Stimulated activated CD8-positive, alpha-beta memory T cell treated with anti-CD3 and anti-CD28 coated beads, Interleukin-2, amount 100 ng/mL, for 48 hours (primary cell): ENCODE measurements at regions not wholly inside any gene's neighbourhood (a gene's known extent, or its start where the extent isn't known, plus 50 kb on each side); places are given as distances from the start of the nearest gene placed in this dataset.

Source experiments
- DNase-seq, 2 donors: peaks; one replicate each; pipeline ENCODE4 v3.0.0-alpha.2; 2020; ENCODE audit warnings: low read depth in 2 of 2

DNA sequence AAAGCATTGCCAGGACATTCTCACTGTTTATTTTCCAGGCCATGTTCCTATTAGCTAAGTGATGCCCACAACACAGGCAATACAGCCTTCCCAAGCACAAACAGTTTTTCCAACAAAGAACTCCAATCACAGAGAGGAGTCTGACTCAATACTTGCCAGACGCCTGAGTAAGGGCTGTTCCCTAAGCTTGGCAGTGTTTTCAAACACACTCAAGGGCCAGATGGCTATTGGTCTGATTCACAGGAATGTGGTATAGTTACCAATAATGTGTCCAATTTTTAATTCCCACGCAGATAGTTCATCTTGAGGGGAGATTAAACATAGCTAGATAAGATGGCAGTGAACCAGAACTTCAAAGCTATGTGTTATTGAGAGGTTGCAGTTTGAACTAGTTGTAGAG, 381.0 kb downstream of the SNAPC1 start:
- no peak for DNase-seq

DNA sequence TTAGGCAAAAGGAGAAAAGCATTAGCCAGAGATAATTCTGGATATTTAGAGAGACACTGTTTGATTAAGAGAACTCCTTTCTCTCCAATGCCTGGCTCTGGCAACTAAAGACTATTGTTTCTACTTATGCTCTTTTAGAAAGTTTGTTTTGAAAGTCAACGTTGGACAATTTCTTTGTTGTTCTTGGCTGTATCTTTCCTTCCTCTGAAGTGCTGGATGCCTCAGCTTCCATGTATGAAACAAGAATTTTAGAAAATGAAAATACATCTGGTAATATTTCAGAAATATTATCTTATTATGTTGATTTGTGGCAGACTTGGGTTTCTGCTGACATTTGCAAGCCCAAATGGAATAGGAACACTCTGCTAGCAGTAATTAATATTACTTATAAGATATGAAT, 382.6 kb downstream of the SNAPC1 start:
- no peak for DNase-seq

DNA sequence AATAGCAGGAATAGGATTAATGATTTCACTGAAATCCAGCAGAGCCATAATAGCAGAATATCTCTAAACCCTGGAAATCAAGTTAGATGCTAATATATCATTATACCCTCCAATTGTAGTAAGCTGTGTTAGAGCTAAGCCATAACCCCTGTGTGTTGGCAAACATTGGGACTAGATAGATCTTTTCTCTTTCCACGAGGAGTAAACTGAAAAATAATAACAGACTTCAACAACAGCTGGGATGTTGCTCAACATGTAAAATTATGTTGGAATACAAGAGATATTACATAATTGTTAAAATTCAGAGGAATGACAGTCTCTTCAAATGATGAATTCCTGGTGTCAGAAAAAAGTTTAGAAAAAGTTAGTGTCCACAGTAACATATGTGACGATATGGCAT, 383.8 kb downstream of the SNAPC1 start:
- DNase-seq = no peak

DNA sequence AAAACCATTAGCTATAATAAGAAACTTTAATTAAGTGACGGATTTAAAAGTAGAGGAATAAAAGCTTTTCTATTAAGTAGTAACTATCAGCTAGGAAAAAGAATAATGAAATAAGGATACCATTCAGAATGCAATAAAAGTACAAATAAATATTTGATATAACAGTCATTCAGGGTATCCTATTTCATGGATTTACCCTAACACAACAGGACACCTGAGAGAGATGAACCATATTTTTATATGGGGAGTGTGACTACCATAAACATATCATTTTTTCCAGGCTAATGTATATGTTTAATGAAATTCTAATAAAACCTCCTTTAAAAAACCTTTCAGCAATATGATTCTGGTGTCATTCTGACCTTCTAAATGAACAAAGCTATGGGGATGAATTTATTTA, 393.8 kb downstream of the SNAPC1 start:
- no peak for DNase-seq

DNA sequence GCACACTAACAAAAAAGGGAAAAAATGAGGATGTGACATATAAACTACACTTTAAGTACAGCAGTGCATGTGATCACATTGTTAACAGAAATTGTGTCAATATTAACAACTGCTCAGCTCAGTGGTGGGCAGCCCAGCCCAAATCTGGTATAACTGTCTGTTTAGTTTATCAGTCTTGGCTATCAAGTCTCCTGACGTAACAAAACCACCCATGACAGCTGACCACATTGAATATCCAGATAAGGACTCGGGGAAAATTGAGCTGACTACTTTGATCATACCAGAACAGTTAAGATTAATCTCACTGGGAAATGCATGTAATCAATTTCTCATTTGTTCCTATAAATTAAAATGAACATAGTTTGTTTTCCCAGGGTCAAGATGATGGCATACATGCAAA, 396.6 kb downstream of the SNAPC1 start:
- no peak for DNase-seq

DNA sequence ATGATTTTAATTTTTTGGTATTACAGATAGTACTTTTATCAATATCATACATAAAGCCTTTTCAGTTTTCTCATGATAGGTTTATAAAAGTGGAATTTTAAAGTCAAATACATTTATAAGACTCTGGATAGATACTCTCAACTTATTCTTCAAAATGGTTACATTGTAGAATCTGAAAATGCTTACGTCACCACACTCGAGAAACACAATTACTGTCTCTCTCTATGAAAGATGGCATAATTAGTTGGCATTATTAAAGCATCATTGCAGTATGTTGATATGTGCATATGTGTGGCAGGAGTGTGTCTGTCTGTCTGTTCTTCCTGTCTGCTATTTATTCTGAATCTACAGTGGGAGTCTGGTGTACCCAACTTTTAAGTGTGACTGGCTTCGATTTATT, 397.1 kb downstream of the SNAPC1 start:
- DNase-seq = no peak

DNA sequence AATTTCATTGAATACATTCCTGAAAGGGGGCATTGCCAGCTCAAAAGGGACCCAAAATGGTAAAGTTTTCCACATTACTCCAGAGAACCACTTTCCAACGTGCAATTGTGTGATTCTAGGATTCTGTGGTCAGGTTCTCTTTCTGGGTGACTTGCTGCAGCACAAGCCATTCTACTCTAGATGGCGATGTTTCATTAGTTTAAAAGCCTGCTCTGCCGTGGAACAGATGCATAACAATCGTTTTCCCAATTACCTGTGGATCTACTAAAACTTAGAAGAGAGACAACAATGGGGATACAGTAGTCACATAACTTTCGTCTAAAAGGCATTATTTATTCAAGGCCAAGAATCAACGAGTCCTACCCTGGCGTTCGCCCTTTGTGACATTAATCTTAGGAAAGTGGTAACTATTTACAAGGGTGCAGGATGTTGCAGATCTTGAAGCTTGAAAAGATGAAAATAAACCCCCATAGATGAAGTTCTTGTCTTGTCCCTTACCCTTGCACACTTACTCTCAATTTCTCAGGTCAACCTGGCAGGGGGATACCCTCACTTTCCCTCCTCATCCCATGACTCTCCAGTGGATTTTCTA, 400.9 kb downstream of the SNAPC1 start:
- no peak for DNase-seq

DNA sequence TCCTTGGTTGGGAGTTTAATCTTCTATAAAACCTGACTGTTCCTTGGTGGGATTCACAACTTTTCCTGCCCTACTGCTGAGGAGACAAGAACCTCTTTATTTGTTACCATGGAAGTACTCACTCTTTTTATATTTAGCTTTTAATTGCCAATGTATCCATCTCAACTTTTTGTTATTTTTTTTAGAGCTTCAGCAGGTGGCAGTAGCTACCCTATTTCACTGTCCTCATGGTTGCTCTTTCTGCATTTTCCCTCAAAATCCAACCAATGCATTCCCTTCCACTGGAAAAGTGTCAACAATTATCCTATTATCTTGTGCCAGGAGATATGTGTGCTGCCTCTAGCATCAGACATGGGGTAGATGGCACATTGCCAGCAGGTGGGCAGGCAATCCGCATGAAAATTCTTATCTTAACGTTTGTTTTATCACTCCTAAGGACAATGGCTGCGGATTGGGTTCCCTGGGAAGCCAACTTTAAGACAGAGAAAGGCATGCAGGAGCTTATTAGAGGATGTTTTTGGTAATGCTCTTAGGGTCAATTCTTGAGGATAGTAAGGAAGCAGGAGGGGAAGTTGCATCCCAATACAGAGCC, 406.4 kb downstream of the SNAPC1 start:
- no peak for DNase-seq

DNA sequence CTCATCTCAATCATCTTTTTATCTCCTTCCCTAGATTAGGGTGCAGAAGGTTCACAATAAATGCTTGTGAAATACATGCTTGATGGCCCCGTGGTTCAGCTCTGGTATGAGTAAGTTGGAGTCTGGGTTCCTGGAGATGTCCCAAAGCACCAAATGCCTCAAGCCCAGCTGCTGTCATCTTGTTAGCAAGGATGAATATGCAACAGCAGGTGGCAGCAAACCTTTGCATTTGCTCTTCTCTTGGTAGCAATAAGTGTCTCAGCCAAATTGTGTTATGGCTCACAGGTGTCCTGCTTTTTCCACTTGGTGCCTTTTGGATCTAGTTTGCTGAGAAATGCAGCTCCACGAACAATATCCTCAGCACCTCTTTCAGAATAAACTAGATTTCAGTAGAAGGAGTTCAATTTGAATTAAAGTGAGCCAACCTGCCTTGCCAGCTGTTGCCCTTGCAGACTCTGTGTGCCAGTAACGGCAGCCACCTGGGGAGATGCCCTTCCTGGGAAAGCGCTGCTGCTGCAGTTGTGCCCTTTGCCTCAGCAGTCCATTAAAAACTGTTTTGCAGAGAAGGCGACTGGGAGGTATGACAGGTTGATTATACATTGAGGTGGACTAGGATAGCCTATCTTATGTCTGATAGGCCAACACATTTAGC, 417.3 kb downstream of the SNAPC1 start:
- no peak for DNase-seq

DNA sequence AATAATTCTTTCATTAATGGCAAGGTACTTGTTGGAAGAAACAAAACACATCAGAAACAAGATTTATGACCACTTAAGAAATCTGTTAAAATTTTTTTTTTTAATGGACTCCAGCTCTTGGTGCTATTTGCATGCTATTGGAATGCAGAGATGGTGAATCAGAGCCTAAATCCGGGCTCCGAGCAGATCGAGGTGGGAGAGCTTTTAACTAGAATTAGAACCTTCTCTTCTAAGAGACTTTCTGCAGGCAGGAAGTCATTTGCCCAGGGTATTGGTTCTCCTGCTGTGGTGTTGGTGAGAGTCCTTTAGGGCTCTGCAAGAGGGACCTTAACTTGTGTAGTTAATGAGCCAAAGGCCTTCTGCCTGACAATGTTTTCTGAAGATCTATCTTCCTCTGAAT, 419.4 kb downstream of the SNAPC1 start:
- no peak for DNase-seq

DNA sequence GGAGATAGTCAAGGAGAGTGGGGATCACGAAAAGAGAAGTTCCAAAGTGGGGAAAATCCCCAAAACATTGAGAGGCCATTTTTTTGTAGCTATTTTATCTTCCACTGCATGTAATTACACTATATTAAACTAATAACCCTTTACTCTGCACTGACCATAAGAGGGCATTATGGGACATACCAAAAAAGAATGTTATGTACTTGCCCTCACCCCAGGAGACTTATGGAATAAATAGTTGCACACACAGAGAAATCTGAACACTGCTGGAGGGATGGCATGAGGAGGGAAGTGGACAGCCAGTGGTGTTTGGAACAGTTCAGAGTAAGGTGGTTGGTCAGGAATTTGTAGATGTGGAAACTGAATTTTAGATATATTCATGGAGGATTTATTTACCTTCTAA, 422.9 kb downstream of the SNAPC1 start:
- DNase-seq = no peak

DNA sequence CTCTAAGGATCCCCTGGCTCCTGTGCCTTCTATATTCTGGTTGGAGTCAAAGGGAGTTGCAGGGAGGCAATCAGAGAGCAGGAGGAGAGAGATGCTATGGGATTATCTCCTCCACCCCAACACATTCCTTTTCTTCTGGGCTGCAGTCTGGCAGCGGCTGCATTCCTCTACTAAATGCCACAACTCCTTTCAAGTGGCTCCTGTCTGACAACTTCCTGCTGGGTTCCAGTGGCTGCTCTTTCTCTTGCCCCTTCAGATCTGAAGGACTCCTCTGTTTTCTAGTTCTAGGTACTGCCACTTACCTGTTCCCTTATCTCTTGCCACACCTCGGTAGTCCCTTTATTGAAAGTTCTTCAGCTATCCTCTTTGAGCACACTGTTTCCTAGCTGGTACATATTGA, 425.0 kb downstream of the SNAPC1 start:
- no peak for DNase-seq

DNA sequence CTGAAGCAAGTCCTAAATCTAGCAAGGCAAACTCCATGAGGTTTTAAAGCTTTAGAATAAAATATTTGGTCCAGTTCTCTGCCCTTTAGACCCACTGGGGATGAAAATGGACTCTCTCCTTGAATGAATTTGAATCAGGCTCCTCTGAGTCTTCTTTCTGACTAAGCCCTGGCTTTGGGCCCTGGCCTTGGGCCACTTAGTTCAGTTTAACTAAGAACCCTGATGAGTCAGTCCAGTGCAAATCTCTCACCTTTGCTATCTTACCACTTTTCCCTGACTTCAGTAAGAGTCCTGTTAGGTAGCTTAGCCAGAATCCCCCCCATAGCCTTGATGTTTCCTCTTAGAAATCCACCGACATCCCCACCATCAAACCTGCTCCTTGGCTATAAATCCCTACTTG, 427.5 kb downstream of the SNAPC1 start:
- DNase-seq = no peak

DNA sequence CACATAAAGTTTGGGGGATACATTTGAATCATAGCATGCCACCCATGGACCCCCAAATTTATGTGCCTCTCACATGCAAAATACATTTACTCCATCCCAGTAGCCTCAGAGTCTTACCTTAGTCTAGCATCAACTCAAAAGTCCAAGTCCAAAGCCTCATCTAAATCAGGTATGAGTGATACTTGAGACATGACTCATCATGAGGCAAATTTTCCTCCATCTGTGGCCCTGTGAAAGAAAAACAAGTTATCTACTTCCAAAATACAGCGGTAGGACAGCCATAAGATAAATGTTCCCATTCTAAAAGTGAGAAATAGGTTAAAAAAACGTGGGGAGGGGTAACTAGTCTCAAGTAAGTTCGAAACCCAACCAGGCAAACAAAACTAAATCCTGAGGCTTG, 444.2 kb downstream of the SNAPC1 start:
- no peak for DNase-seq

DNA sequence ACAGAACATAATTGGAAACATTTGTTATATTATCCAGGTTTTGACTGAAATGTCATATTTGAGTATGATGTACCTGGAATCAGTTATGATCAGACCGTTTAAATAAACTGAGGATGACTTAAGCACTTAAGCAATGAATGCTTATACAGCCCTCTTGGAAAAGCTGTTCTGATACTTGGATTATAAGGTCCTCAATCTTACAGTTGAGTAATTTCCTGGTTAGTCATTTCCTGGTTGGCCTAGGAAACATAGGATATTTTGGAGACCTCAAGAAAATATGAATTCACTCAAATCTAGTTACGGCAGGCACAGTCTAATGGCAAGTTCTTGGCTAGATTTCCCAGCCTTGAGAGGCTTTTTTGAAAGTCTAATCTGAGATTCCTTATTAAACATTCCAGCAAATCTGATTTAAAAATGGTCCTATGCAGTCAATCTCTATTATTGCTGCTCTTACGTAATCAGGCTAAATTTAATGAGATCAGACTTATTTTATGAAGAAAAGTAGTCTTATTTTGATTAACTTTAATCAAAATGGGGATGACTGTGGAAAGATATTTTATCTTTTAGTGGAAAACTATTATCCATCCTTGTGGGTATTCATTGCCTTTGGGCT, 447.2 kb downstream of the SNAPC1 start:
- no peak for DNase-seq

DNA sequence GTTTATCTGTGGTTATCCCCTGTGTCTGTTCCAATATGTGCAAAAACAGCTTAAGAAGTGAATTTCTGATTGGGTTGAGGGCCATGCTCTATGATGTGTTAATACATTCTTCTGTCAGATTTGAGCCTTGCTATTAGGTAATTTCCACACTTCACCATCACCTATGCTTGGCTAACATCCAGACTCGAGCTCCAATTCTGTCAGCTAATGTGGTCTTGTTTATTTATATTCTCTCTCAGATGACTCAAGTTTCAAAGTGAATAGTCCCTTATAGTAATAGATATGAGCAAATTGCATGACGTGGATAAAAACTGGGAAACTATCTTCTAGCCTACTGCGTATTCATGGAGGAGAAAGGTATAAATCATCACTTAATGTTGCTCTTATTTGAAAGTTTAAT, 451.3 kb downstream of the SNAPC1 start:
- DNase-seq = no peak

DNA sequence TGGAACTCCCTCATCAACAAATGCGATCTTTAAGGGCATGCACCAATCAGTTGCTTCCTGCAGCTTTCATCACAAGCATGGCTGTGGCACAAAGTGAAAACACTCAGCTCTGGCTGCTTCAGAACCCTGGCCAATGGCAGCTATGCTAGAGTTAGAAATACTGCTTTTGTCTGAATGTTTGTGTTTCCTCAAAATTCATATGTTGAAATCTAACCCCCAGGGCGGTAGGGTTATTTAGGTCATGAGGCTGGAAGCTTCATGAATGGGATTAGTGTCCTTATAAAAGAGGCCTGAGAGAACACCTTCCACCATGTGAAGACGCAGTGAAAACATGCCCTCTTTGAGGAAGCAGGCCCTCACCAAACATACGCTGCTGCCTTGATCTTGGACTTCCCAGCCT, 453.9 kb downstream of the SNAPC1 start:
- DNase-seq = no peak

DNA sequence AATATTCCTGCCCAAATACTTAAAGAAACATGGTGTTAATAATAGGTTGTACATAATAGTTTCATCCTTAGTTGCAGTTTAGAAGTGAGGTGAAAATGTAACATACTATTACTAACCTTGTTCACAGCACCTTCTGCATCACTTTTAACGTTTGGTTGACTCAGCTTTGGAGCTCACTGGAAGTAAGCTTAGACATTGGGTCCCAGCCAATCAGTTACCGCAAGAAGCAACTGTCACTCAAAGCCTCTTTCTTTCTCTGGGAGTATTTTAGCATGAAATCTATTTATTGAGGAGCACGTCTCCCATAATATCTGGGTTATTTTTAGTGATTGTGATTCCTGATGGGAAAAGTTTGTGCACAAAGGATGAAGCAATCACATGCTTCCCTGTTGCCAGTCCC, 472.6 kb downstream of the SNAPC1 start:
- DNase-seq = no peak

DNA sequence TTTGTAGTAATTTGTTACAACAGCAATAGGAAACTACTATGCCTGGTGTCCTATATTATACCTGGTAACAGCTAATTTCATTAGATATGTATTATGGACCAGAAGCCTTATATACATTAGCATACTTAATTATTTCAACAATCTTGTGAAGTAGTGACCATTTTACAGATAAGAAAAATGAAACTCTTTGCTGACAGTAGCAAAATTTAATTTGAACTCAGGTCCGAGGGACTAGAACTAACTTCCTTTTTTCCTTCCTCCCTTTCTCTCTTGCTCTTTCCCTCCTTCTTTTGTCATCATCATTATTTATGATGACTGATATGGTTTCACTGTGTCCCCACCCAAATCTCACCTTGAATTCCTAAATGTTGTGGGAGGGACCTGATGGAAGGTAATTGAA, 482.0 kb downstream of the SNAPC1 start:
- DNase-seq = no peak

DNA sequence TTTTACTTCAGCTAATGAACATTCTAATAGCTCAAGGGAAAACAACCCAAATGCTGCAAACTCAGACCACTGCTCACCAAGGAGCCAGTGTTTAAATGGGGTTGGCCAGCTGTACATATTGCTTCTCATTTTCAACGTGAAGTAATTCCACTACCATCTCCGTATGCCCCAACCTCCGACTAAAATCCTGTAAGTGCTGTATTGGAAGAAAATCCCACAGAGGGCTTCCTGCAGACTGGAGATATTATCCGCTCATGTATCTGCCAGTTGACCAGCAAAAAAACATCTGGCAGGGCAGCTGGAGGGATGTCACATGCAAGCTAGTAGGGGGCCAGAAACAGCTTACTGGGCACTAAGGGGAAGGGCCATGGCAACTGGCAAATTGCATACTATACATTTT, 485.0 kb downstream of the SNAPC1 start:
- DNase-seq = no peak

DNA sequence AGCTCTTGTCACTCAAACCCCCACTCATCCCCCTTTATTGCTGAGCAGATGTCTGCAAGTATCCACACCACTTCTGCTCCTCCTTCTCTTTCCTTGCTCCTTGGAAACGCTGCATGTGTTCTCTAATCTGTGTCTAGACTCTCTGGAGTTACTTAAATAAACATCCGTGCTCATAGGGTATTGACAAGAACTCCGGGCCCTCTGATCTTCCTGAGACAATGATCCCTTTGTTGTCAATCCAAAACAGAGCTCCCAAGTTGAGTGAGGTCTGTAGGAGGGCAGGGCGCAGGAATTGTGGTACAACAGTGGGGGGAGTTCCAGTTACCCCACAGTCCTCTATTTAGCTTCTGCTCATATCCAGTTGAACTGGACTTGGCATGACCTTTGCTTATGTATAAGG, 489.0 kb downstream of the SNAPC1 start:
- DNase-seq = no peak

DNA sequence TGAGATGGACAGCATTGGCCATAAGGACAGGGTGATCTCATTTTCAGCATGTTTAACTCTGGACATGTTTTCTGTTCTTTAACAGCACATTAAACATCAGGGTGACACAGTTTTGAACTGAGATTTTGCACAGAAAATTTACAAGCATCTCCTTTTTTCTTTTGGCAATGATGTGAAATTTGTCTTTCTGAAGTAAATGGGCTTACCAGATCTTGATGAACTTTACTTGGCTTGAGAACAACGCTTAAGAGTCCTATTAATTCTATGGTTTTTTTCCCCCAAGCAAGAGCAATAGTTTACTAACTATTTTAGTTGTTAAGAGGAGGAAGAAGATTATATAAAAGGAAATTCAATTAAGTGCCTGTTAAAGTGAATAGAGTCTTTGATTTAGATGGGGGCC, 491.0 kb downstream of the SNAPC1 start:
- no peak for DNase-seq

DNA sequence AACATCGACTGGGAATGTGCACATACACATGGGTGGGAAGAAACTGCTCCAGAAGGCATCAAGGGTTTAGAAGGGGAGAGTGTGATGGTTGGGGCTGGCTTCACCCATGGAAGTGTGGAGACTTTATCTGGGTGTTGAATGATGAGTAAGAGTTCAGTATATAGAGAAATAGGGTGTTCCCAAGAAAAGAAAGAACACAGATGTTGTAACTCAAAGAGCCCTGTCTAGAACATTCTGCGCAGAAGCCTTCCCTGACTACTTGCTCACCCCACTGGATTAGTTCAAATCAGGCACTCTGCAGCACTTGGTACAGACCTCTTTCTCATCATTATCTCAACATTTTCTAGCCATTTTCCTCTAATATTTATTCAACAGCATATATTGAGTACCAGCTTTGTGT, 491.7 kb downstream of the SNAPC1 start:
- DNase-seq = no peak
